GM12878 (cell line): ENCODE measurements at regions not wholly inside any gene's neighbourhood (a gene's known extent, or its start where the extent isn't known, plus 50 kb on each side); places are given as distances from the start of the nearest gene placed in this dataset.

ENCODE experiments used
- ATF7 ChIP-seq: fragments of 450-650 bp; IDR thresholded peaks from 2 replicates; pipeline ENCODE4 v1.6.1; 2016; ENCODE audit warnings: low read depth, mild to moderate bottlenecking
- CBFB ChIP-seq: IDR thresholded peaks from 2 replicates; pipeline ENCODE4 v1.6.1; 2016; ENCODE audit warnings: antibody characterized with exemption, low read depth
- CEBPB ChIP-seq, 2 experiments: fragments of 150-350 bp in 1 of 2; IDR thresholded peaks; 2 replicates each; pipeline ENCODE4 v1.6.1; 2012 to 2014; ENCODE audit warnings: low read depth in 2 of 2, low read length in 2 of 2, borderline replicate concordance in 1 of 2, inconsistent platforms in 1 of 2
- CHD1 ChIP-seq: IDR thresholded peaks from 2 replicates; pipeline ENCODE4 v1.6.1; 2012; ENCODE audit warnings: low read depth, low read length, improper control_type of control experiment
- EP300 ChIP-seq, 2 experiments: fragments of 150-350 bp in 1 of 2; IDR thresholded peaks; 2 replicates each; pipeline ENCODE4 v1.6.1; 2011 to 2012; ENCODE audit warnings: low read depth in 2 of 2, low read length in 2 of 2, borderline replicate concordance in 1 of 2, improper control_type of control experiment in 1 of 2, inconsistent platforms in 1 of 2; ENCODE audit not compliant: control insufficient read depth in 1 of 2
- KLF5 ChIP-seq: fragments of 450-650 bp; IDR thresholded peaks from 2 replicates; pipeline ENCODE4 v1.6.1; 2014; ENCODE audit warnings: mild to moderate bottlenecking; ENCODE audit not compliant: partially characterized antibody
- NFIC ChIP-seq: IDR thresholded peaks from 2 replicates; pipeline ENCODE4 v1.6.1; 2012; ENCODE audit warnings: low read depth, mild to moderate bottlenecking, inconsistent platforms, low read length, moderate library complexity
- NFYA ChIP-seq: IDR thresholded peaks from 2 replicates; pipeline ENCODE4 v1.6.1; 2011; ENCODE audit warnings: low read depth, mild to moderate bottlenecking, low read length, improper control_type of control experiment, borderline replicate concordance
- NR2F1 ChIP-seq: fragments of 450-650 bp; conservative IDR thresholded peaks from 2 replicates; pipeline ENCODE4 v1.6.1; 2017; ENCODE audit warnings: mild to moderate bottlenecking
- POLR2A ChIP-seq: IDR thresholded peaks from 2 replicates; pipeline ENCODE4 v1.6.1; 2011; ENCODE audit warnings: low read depth, mild to moderate bottlenecking, low read length
- POLR2AphosphoS5 ChIP-seq: IDR thresholded peaks from 2 replicates; pipeline ENCODE4 v1.6.1; 2011; ENCODE audit warnings: mild to moderate bottlenecking, low read length, inconsistent platforms
- RCOR1 ChIP-seq: conservative IDR thresholded peaks from 2 replicates; pipeline ENCODE4 v1.6.1; 2012; ENCODE audit warnings: low read depth, low read length, improper control_type of control experiment
- RELA ChIP-seq: fragments of 450-650 bp; IDR thresholded peaks from 2 replicates; pipeline ENCODE4 v1.8.0; 2014; ENCODE audit warnings: borderline replicate concordance; ENCODE audit not compliant: partially characterized antibody
- SMC3 ChIP-seq: IDR thresholded peaks from 2 replicates; pipeline ENCODE4 v1.6.1; 2011; ENCODE audit warnings: low read length, improper control_type of control experiment, borderline replicate concordance
- SPI1 ChIP-seq: IDR thresholded peaks from 2 replicates; pipeline ENCODE4 v1.6.1; 2011; ENCODE audit warnings: low read depth, mild to moderate bottlenecking, low read length, moderate library complexity, borderline replicate concordance; ENCODE audit not compliant: insufficient read depth
- SRF ChIP-seq, 2 experiments: IDR thresholded peaks; 2 replicates each; pipeline ENCODE4 v1.6.1; 2011; ENCODE audit warnings: low read depth in 2 of 2, low read length in 2 of 2, mild to moderate bottlenecking in 1 of 2, moderate library complexity in 1 of 2
- TAF1 ChIP-seq: IDR thresholded peaks from 2 replicates; pipeline ENCODE4 v1.6.1; 2011; ENCODE audit warnings: mild to moderate bottlenecking, low read depth, low read length, borderline replicate concordance
- TCF3 ChIP-seq: IDR thresholded peaks from 2 replicates; pipeline ENCODE4 v1.6.1; 2012; ENCODE audit warnings: low read depth, mild to moderate bottlenecking, low read length, borderline replicate concordance; ENCODE audit not compliant: insufficient read depth
- YBX1 ChIP-seq: fragments of 450-650 bp; IDR thresholded peaks from 2 replicates; pipeline ENCODE4 v1.6.1; 2016; ENCODE audit warnings: antibody characterized with exemption
- ZSCAN29 ChIP-seq: fragments of 450-650 bp; IDR thresholded peaks from 2 replicates; pipeline ENCODE4 v1.6.1; 2017; ENCODE audit warnings: mild to moderate bottlenecking, moderate library complexity
- TF ChIP-seq, protein P1 (sequence below): fragments of 450-650 bp; formaldehyde crosslinking; IDR thresholded peaks from 2 replicates; pipeline ENCODE4 v1.5.0; 2022; ENCODE audit warnings: mild to moderate bottlenecking, missing genetic modification characterization

DNA sequence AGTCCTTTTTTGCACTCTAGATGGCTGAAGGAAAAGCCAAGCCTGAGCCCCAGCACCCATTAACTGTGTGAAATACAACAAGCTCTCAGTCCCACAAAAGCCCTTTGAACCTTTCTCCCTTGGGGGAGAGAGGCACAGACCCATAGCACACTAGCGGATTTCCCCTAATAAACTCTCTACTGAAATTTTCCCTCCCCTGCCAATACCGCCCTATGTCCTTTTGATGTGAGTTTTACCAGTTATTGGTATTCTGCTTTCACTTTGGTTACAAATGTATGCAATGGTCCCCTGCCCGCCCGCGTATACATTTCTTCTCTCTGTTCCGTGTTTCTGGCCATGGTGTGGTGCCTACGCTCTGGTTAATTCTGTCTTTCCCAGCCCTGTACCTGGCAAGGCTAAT, 54.0 kb upstream of the MYO16 start (continued):
- TF ChIP-seq EP300 (IDR thresholded peaks at IDR 0.05; ENCODE audit: borderline replicate concordance in 1 of 2, control insufficient read depth in 1 of 2, low read depth in 2 of 2, low read length in 2 of 2), result peak; percentile 35 to 46; a peak in 2 of 4 replicates
- TF ChIP-seq CEBPB (IDR thresholded peaks at IDR 0.05; ENCODE audit: borderline replicate concordance in 1 of 2, low read depth in 2 of 2, low read length in 2 of 2), result no peak
- no peak for TF ChIP-seq TCF3
- peak; percentile 37; the same call in 1 of the 2 replicates for TF ChIP-seq ATF7
- no peak for TF ChIP-seq SPI1
- TF ChIP-seq NR2F1, result peak; percentile 84
- TF ChIP-seq RELA, result peak; percentile 46
- TF ChIP-seq KLF5, result no peak
- peak; percentile 67; the same call in 1 of the 2 replicates for TF ChIP-seq YBX1
- no peak for TF ChIP-seq NFIC
- no peak for TF ChIP-seq POLR2A
- no peak for TF ChIP-seq RCOR1
- no peak for TF ChIP-seq NFYA
- TF ChIP-seq, protein P1, sequence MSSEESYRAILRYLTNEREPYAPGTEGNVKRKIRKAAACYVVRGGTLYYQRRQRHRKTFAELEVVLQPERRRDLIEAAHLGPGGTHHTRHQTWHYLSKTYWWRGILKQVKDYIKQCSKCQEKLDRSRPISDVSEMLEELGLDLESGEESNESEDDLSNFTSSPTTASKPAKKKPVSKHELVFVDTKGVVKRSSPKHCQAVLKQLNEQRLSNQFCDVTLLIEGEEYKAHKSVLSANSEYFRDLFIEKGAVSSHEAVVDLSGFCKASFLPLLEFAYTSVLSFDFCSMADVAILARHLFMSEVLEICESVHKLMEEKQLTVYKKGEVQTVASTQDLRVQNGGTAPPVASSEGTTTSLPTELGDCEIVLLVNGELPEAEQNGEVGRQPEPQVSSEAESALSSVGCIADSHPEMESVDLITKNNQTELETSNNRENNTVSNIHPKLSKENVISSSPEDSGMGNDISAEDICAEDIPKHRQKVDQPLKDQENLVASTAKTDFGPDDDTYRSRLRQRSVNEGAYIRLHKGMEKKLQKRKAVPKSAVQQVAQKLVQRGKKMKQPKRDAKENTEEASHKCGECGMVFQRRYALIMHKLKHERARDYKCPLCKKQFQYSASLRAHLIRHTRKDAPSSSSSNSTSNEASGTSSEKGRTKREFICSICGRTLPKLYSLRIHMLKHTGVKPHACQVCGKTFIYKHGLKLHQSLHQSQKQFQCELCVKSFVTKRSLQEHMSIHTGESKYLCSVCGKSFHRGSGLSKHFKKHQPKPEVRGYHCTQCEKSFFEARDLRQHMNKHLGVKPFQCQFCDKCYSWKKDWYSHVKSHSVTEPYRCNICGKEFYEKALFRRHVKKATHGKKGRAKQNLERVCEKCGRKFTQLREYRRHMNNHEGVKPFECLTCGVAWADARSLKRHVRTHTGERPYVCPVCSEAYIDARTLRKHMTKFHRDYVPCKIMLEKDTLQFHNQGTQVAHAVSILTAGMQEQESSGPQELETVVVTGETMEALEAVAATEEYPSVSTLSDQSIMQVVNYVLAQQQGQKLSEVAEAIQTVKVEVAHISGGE (CRISPR knock-in tag), result no peak
- TF ChIP-seq TAF1, result no peak
- TF ChIP-seq CHD1, result no peak
- no peak for TF ChIP-seq SRF (IDR thresholded peaks at IDR 0.05; ENCODE audit: low read depth in 2 of 2, low read length in 2 of 2)
- peak; percentile 74; the same call in 1 of the 2 replicates for TF ChIP-seq ZSCAN29
- no peak for TF ChIP-seq POLR2AphosphoS5
- no peak for TF ChIP-seq SMC3
- TF ChIP-seq CBFB, result no peak
